ENCODE measurements at regions not wholly inside any gene's neighbourhood (a gene's known extent, or its start where the extent isn't known, plus 50 kb on each side); places are given as distances from the start of the nearest gene placed in this dataset.
"Not testable (repeated sequence)": the region's sequence is repeated elsewhere in the genome, so short reads cannot be mapped to it uniquely, and the experiment has no call there.

GRCh38 chr2:179321034-179321433 lies 56.4 kb upstream of the SESTD1 start:
- TF ChIP-seq POLR2AphosphoS5 (IDR thresholded peaks at IDR 0.05; ENCODE audit: low read depth, low read length); POLR2A (IDR thresholded peaks at IDR 0.05; ENCODE audit: low read depth, low read length); TAF1 (IDR thresholded peaks at IDR 0.05; ENCODE audit: borderline replicate concordance, low read depth, low read length): not testable (repeated sequence)

Data from GM12892 (cell line).